Right renal pelvis (tissue), 4 donors: ENCODE measurements at regions not wholly inside any gene's neighbourhood (a gene's known extent, or its start where the extent isn't known, plus 50 kb on each side); places are given as distances from the start of the nearest gene placed in this dataset.
A peak's percentile ranks its signal among the peaks of the same experiment; 100 is the strongest.
"Not testable (repeated sequence)": the region's sequence is repeated elsewhere in the genome, so short reads cannot be mapped to it uniquely, and the experiment has no call there.

Experiments used
- DNase-seq, 4 donors: peaks; one replicate each; pipeline ENCODE4 v3.0.0-alpha.2; 2013; ENCODE audit warnings: low read depth in 4 of 4, low spot score in 3 of 4, missing footprints in 1 of 4

- no peak for DNase-seq
These were observed 1307.8 kb upstream of the TMEFF2 start for GRCh38 chr2:193502363-193503035.

- no peak for DNase-seq
These were observed 1302.1 kb upstream of the TMEFF2 start for GRCh38 chr2:193496786-193497185.

GRCh38 chr2:193482557-193482956, 1287.8 kb upstream of the TMEFF2 start:
- no peak for DNase-seq

- no peak for DNase-seq
These were observed 1285.5 kb upstream of the TMEFF2 start for GRCh38 chr2:193480187-193480586.

GRCh38 chr2:193476171-193476800, 1281.6 kb upstream of the TMEFF2 start:
- no peak for DNase-seq

GRCh38 chr2:193475038-193475437, 1280.3 kb upstream of the TMEFF2 start:
- DNase-seq = no peak

GRCh38 chr2:193469251-193469650, 1274.5 kb upstream of the TMEFF2 start:
- DNase-seq = no peak

- no peak for DNase-seq
These were observed 1272.7 kb upstream of the TMEFF2 start for GRCh38 chr2:193467276-193467987.

GRCh38 chr2:193463011-193463410, 1268.3 kb upstream of the TMEFF2 start:
- DNase-seq = no peak

- DNase-seq = no peak
These were observed 1267.7 kb upstream of the TMEFF2 start for GRCh38 chr2:193462411-193462810.

GRCh38 chr2:193461431-193461934, 1266.8 kb upstream of the TMEFF2 start:
- DNase-seq = no peak

- no peak for DNase-seq
These were observed 1252.2 kb upstream of the TMEFF2 start for GRCh38 chr2:193446967-193447366.

- no peak for DNase-seq
These were observed 1247.6 kb upstream of the TMEFF2 start for GRCh38 chr2:193442293-193442692.

- peak in 2 of 4 donors; percentile 3 to 6 for DNase-seq
These were observed 1233.6 kb upstream of the TMEFF2 start for GRCh38 chr2:193428336-193428818.

GRCh38 chr2:193412368-193412767, 1217.6 kb upstream of the TMEFF2 start:
- DNase-seq = not testable (repeated sequence)

- DNase-seq = no peak
These were observed 1215.2 kb upstream of the TMEFF2 start for GRCh38 chr2:193409951-193410350.

GRCh38 chr2:193382583-193382982, 1187.8 kb upstream of the TMEFF2 start:
- no peak for DNase-seq

GRCh38 chr2:193377789-193378188, 1183.1 kb upstream of the TMEFF2 start:
- DNase-seq = no peak

GRCh38 chr2:193373120-193373519, 1178.4 kb upstream of the TMEFF2 start:
- no peak for DNase-seq

- DNase-seq = no peak
These were observed 1176.5 kb upstream of the TMEFF2 start for GRCh38 chr2:193371200-193371599.

GRCh38 chr2:193368615-193369014, 1173.9 kb upstream of the TMEFF2 start:
- DNase-seq = no peak
